SK-N-SH treated with all-trans-retinoic acid at 6 μM for 48 hours (cell line): ENCODE measurements at regions not wholly inside any gene's neighbourhood (a gene's known extent, or its start where the extent isn't known, plus 50 kb on each side); places are given as distances from the start of the nearest gene placed in this dataset.
"Not testable (repeated sequence)": the region's sequence is repeated elsewhere in the genome, so short reads cannot be mapped to it uniquely, and the experiment has no call there.

ENCODE experiments used
- ATAC-seq: fragments of 200-7000 bp; cut with Tn5 transposase; 3 replicates; pipeline ENCODE4 v1.9.1; 2020; ENCODE audit warnings: mild to moderate bottlenecking, moderate library complexity
- ARNTL ChIP-seq: fragments of 450-650 bp; formaldehyde crosslinking; IDR thresholded peaks from 2 replicates; pipeline ENCODE4 v1.5.0; 2020; ENCODE audit warnings: low read depth, mild to moderate bottlenecking, moderate library complexity, borderline replicate concordance
- CSDC2 ChIP-seq: fragments of 250-450 bp; sonication (Bioruptor Pico); IDR thresholded peaks from 2 replicates; pipeline ENCODE4 v1.5.0; 2020; ENCODE audit warnings: mild to moderate bottlenecking, moderate library complexity
- ESRRG ChIP-seq: fragments of 250-450 bp; sonication (Bioruptor Pico); IDR thresholded peaks from 2 replicates; pipeline ENCODE4 v1.6.1; 2021; ENCODE audit warnings: mild to moderate bottlenecking
- ISL1 ChIP-seq: fragments of 250-450 bp; sonication (Bioruptor Pico); IDR thresholded peaks from 2 replicates; pipeline ENCODE4 v2.1.2; 2022; ENCODE audit warnings: mild to moderate bottlenecking, moderate library complexity
- OSR1 ChIP-seq: fragments of 250-450 bp; sonication (Bioruptor Pico); IDR thresholded peaks from 2 replicates; pipeline ENCODE4 v1.8.0; 2022; ENCODE audit warnings: moderate library complexity, mild to moderate bottlenecking, inconsistent platforms
- PATZ1 ChIP-seq: fragments of 250-450 bp; sonication (Bioruptor Pico); IDR thresholded peaks from 2 replicates; pipeline ENCODE4 v1.8.0; 2020; ENCODE audit warnings: mild to moderate bottlenecking, moderate library complexity, borderline replicate concordance
- PPARA ChIP-seq: fragments of 250-450 bp; sonication (Bioruptor Pico); IDR thresholded peaks from 2 replicates; pipeline ENCODE4 v1.5.0; 2020; ENCODE audit warnings: mild to moderate bottlenecking, borderline replicate concordance
- RARB ChIP-seq: fragments of 250-450 bp; sonication (Bioruptor Pico); IDR thresholded peaks from 2 replicates; pipeline ENCODE4 v1.8.0; 2021; ENCODE audit warnings: mild to moderate bottlenecking, moderate library complexity
- SNAI2 ChIP-seq: fragments of 250-450 bp; sonication (Bioruptor Pico); IDR thresholded peaks from 2 replicates; pipeline ENCODE4 v1.5.0; 2020; ENCODE audit warnings: mild to moderate bottlenecking, moderate library complexity
- TCF4 ChIP-seq: fragments of 250-450 bp; sonication (Bioruptor Pico); IDR thresholded peaks from 2 replicates; pipeline ENCODE4 v1.8.0; 2021; ENCODE audit warnings: mild to moderate bottlenecking, moderate library complexity, borderline replicate concordance
- TOX ChIP-seq: fragments of 250-450 bp; sonication (Bioruptor Pico); IDR thresholded peaks from 2 replicates; pipeline ENCODE4 v1.8.0; 2021; ENCODE audit warnings: mild to moderate bottlenecking, moderate library complexity, borderline replicate concordance
- ZC3H10 ChIP-seq: fragments of 250-450 bp; sonication (Bioruptor Pico); IDR thresholded peaks from 2 replicates; pipeline ENCODE4 v1.5.1; 2021; ENCODE audit warnings: mild to moderate bottlenecking, moderate library complexity
- ZFP3 ChIP-seq: fragments of 250-450 bp; sonication (Bioruptor Pico); IDR thresholded peaks from 2 replicates; pipeline ENCODE4 v1.5.0; 2020; ENCODE audit warnings: mild to moderate bottlenecking, moderate library complexity
- ZFP30 ChIP-seq: fragments of 450-650 bp; formaldehyde crosslinking; IDR thresholded peaks from 2 replicates; pipeline ENCODE4 v1.5.0; 2022; ENCODE audit warnings: mild to moderate bottlenecking, moderate library complexity
- ZNF565 ChIP-seq: fragments of 450-650 bp; formaldehyde crosslinking; conservative IDR thresholded peaks from 2 replicates; pipeline ENCODE4 v1.5.0; 2020; ENCODE audit warnings: low read depth, mild to moderate bottlenecking, moderate library complexity
- ZNF70 ChIP-seq: fragments of 450-650 bp; formaldehyde crosslinking; IDR thresholded peaks from 2 replicates; pipeline ENCODE4 v1.5.0; 2020; ENCODE audit warnings: mild to moderate bottlenecking, moderate library complexity
- ZNF8 ChIP-seq: fragments of 450-650 bp; formaldehyde crosslinking; IDR thresholded peaks from 2 replicates; pipeline ENCODE4 v1.5.0; 2020; ENCODE audit warnings: mild to moderate bottlenecking, moderate library complexity
- TF ChIP-seq, protein P1 (sequence below): fragments of 250-450 bp; sonication (Bioruptor Pico); IDR thresholded peaks from 2 replicates; pipeline ENCODE4 v1.5.1; 2020; ENCODE audit warnings: low read depth, mild to moderate bottlenecking, moderate library complexity
- TF ChIP-seq, protein P2 (sequence below): fragments of 250-450 bp; sonication (Bioruptor Pico); IDR thresholded peaks from 2 replicates; pipeline ENCODE4 v1.5.1; 2021; ENCODE audit warnings: mild to moderate bottlenecking, moderate library complexity
- TF ChIP-seq, protein P3 (sequence below): fragments of 250-450 bp; sonication (Bioruptor Pico); IDR thresholded peaks from 2 replicates; pipeline ENCODE4 v1.5.0; 2020; ENCODE audit warnings: mild to moderate bottlenecking, moderate library complexity

DNA sequence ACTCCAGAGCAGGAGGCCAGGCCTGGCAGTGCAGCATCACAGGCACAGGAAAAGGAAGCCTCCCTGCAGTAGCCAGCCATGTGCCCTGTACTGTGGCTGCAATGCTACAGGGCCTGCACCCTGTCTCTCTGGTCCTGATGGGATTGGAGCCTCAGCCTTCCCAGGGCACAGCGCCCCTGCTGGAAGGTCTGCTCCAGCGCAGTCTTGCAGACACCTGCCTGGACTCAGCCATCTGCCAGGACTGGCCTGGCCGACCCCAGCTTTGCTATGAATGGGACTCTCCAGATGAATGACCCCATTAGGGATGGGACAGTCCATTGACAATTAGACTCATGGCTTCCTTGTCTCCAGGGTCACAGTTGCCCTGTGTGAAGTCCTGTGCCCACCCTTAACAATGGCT, 251.6 kb downstream of the ERMARD start:
- TF ChIP-seq, protein P1, sequence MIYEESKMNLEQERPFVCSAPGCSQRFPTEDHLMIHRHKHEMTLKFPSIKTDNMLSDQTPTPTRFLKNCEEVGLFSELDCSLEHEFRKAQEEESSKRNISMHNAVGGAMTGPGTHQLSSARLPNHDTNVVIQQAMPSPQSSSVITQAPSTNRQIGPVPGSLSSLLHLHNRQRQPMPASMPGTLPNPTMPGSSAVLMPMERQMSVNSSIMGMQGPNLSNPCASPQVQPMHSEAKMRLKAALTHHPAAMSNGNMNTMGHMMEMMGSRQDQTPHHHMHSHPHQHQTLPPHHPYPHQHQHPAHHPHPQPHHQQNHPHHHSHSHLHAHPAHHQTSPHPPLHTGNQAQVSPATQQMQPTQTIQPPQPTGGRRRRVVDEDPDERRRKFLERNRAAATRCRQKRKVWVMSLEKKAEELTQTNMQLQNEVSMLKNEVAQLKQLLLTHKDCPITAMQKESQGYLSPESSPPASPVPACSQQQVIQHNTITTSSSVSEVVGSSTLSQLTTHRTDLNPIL (CRISPR knock-in tag): no peak
- TF ChIP-seq SNAI2 (CRISPR knock-in tag) (no peak), ARNTL (CRISPR knock-in tag) (no peak)
- TF ChIP-seq, protein P2, sequence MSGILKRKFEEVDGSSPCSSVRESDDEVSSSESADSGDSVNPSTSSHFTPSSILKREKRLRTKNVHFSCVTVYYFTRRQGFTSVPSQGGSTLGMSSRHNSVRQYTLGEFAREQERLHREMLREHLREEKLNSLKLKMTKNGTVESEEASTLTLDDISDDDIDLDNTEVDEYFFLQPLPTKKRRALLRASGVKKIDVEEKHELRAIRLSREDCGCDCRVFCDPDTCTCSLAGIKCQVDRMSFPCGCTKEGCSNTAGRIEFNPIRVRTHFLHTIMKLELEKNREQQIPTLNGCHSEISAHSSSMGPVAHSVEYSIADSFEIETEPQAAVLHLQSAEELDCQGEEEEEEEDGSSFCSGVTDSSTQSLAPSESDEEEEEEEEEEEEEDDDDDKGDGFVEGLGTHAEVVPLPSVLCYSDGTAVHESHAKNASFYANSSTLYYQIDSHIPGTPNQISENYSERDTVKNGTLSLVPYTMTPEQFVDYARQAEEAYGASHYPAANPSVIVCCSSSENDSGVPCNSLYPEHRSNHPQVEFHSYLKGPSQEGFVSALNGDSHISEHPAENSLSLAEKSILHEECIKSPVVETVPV (CRISPR knock-in tag): no peak
- ATAC-seq: no peak

GRCh38 chr6:170001782-170002181, 250.4 kb downstream of the ERMARD start:
- ATAC-seq: not testable (repeated sequence)

DNA sequence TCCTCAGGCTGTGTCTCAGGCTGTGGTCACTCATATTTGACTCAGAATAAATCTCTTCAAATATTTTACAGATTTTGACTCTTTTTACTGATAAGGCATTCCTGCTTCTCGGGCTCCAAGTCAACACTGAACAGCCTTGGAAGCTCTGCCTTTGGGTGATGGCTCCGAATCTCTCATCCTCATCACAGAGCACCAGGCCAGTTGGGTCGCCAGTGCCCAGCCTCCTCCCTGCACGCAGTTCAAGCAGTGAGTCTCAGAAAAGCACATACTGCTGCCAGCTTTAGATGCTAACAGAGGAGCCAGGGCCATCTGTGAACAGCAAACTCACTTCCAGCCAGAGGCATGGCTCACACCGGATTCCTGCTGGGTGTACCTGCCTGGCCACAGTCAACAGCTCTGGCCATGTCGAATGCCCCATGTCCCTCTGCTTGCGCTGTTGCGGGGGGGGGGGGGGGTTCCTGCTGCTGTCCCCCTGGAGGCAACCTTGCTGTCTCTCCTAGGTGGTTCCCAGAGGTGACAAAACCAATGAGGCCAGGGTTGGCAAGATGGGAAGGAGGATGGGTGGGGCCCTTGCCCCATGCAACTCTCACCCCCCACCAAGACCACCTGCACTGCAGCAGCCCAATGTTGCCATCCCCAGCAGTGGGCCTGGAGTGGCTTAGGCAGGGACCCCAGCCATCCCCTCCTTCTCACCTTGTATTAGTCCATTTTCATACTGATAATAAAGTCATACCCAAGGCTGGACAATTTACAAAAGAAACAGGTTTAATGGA, 248.8 kb downstream of the ERMARD start:
- ATAC-seq: no peak
- TF ChIP-seq ESRRG (no peak), ISL1 (CRISPR knock-in tag) (no peak), ZNF70 (CRISPR knock-in tag) (no peak), ZFP30 (no peak), RARB (CRISPR knock-in tag) (no peak), TCF4 (CRISPR knock-in tag) (no peak), ZNF8 (CRISPR knock-in tag) (no peak), PATZ1 (CRISPR knock-in tag) (no peak), SNAI2 (CRISPR knock-in tag) (no peak), ZC3H10 (CRISPR knock-in tag) (no peak), TOX (no peak), ZNF565 (CRISPR knock-in tag) (no peak), ZFP3 (no peak), PPARA (CRISPR knock-in tag) (no peak), CSDC2 (CRISPR knock-in tag) (no peak)
- TF ChIP-seq, protein P2 (CRISPR knock-in tag): no peak
- TF ChIP-seq, protein P3, sequence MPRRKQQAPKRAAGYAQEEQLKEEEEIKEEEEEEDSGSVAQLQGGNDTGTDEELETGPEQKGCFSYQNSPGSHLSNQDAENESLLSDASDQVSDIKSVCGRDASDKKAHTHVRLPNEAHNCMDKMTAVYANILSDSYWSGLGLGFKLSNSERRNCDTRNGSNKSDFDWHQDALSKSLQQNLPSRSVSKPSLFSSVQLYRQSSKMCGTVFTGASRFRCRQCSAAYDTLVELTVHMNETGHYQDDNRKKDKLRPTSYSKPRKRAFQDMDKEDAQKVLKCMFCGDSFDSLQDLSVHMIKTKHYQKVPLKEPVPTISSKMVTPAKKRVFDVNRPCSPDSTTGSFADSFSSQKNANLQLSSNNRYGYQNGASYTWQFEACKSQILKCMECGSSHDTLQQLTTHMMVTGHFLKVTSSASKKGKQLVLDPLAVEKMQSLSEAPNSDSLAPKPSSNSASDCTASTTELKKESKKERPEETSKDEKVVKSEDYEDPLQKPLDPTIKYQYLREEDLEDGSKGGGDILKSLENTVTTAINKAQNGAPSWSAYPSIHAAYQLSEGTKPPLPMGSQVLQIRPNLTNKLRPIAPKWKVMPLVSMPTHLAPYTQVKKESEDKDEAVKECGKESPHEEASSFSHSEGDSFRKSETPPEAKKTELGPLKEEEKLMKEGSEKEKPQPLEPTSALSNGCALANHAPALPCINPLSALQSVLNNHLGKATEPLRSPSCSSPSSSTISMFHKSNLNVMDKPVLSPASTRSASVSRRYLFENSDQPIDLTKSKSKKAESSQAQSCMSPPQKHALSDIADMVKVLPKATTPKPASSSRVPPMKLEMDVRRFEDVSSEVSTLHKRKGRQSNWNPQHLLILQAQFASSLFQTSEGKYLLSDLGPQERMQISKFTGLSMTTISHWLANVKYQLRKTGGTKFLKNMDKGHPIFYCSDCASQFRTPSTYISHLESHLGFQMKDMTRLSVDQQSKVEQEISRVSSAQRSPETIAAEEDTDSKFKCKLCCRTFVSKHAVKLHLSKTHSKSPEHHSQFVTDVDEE (CRISPR knock-in tag): no peak

- TF ChIP-seq ZNF70 (CRISPR knock-in tag): no peak
- TF ChIP-seq ISL1 (CRISPR knock-in tag): no peak
- TF ChIP-seq ESRRG: no peak
- TF ChIP-seq TCF4 (CRISPR knock-in tag): no peak
- TF ChIP-seq, protein P3 (CRISPR knock-in tag): no peak
- TF ChIP-seq PPARA (CRISPR knock-in tag): no peak
- TF ChIP-seq ZNF8 (CRISPR knock-in tag): no peak
- no peak for TF ChIP-seq OSR1
- no peak for TF ChIP-seq ZNF565 (CRISPR knock-in tag)
- TF ChIP-seq, all 23 proteins: peak for 0
Observed at GRCh38 chr6:169999367-169999766, 247.9 kb downstream of the ERMARD start.

More at GRCh38 chr6:169999367-169999766, 247.9 kb downstream of the ERMARD start:
- no peak for ATAC-seq
